ENCODE measurements at regions not wholly inside any gene's neighbourhood (a gene's known extent, or its start where the extent isn't known, plus 50 kb on each side); places are given as distances from the start of the nearest gene placed in this dataset.
"Not testable (repeated sequence)": the region's sequence is repeated elsewhere in the genome, so short reads cannot be mapped to it uniquely, and the experiment has no call there.

GRCh38 chr6:166877906-166878305 is 78.4 kb downstream of the RNASET2 start:
- no peak for DNase-seq

- DNase-seq = no peak
Observed at GRCh38 chr6:166877349-166877748, 79.0 kb downstream of the RNASET2 start.

- no peak for DNase-seq
Observed at GRCh38 chr6:166872531-166873009, 83.8 kb downstream of the RNASET2 start.

GRCh38 chr6:166870602-166871208 is 85.6 kb downstream of the RNASET2 start:
- DNase-seq = no peak

GRCh38 chr6:166866839-166867637 is 89.3 kb downstream of the RNASET2 start:
- peak; percentile 11 for DNase-seq

- no peak for DNase-seq
Observed at GRCh38 chr6:166864333-166864732, 92.0 kb downstream of the RNASET2 start.

GRCh38 chr6:166862978-166863530 is 93.3 kb downstream of the RNASET2 start:
- DNase-seq = no peak

- no peak for DNase-seq
Observed at GRCh38 chr6:166862287-166862977, 93.9 kb downstream of the RNASET2 start.

GRCh38 chr6:166861961-166862286 is 94.4 kb downstream of the RNASET2 start:
- DNase-seq = no peak

- no peak for DNase-seq
Observed at GRCh38 chr6:166861304-166861703, 95.0 kb downstream of the RNASET2 start.

GRCh38 chr6:166860392-166860791 is 96.0 kb downstream of the RNASET2 start:
- DNase-seq = no peak

GRCh38 chr6:166855416-166855815 is 100.9 kb downstream of the RNASET2 start:
- no peak for DNase-seq

GRCh38 chr6:166853371-166854325 is 102.7 kb downstream of the RNASET2 start:
- DNase-seq = no peak

- DNase-seq = no peak
Observed at GRCh38 chr6:166852451-166852975, 103.8 kb downstream of the RNASET2 start.

- DNase-seq = no peak
Observed at GRCh38 chr6:166851911-166852310, 104.4 kb downstream of the RNASET2 start.

GRCh38 chr6:166851426-166851825 is 104.9 kb downstream of the RNASET2 start:
- no peak for DNase-seq

GRCh38 chr6:166850677-166851076 is 105.7 kb downstream of the RNASET2 start:
- DNase-seq = no peak

- DNase-seq = no peak
Observed at GRCh38 chr6:166849749-166850183, 106.6 kb downstream of the RNASET2 start.

GRCh38 chr6:166848979-166849748 is 107.2 kb downstream of the RNASET2 start:
- no peak for DNase-seq

GRCh38 chr6:166846446-166847142 is 109.8 kb downstream of the RNASET2 start:
- DNase-seq = not testable (repeated sequence)

GRCh38 chr6:166842607-166843006 is 113.7 kb downstream of the RNASET2 start:
- DNase-seq = no peak
